ENCODE measurements at regions not wholly inside any gene's neighbourhood (a gene's known extent, or its start where the extent isn't known, plus 50 kb on each side); places are given as distances from the start of the nearest gene placed in this dataset.
A peak's percentile ranks its signal among the peaks of the same experiment; 100 is the strongest.

DNA sequence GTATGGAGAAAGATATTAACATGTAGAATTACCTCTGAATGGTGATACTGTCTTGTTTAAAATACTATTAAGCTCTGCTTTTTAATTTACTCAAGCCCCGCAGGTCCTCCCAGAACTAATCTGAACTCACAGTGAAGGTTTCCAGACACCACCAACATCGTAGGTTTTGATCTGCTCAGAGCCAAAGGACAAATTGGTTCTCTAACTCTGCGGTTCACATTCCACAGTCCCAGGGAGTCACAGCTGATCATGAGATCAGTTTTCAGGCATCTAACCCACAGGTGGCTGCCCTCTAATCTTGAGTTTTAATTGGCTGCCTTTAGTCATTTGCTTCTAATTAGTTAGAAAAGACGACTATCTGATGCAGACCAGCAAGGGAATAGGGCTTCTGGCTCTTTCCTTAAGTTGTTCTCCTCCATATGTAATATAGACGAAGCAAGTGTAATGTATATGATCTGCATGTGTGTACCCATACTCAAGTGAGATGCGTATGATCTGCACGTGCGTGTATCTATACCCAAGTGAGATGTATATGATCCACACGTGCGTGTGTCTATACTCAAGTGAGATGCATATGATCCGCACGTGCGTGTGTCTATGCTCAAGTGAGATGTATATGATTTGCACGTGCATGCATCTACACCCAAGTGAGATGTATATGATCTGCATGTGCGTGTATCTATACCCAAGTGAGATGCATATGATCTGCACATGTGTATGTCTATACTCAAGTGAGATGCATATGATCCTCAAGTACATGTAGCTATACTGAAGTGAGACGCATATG, 331.5 kb upstream of the NPVF start:
- Mint-ChIP-seq H3K27ac (no peak overlapping the region), H3K9me3 (peaks cover 0 to 7% (median 2%) of the 10 kb centered on the region in 7 donors), H3K4me1 (peaks cover 0 to 6% (median 0%) of the 10 kb centered on the region in 3 donors), H3K27me3 (peaks cover 7 to 23% (median 21%) of the 10 kb centered on the region in 3 donors), H3K4me3 (no peak overlapping the region), H3K36me3 (no peaks in the 10 kb centered on the region)
- ATAC-seq (ENCODE audit: low read depth in 2 of 2) = no peak
- no peak for DNase-seq

DNA sequence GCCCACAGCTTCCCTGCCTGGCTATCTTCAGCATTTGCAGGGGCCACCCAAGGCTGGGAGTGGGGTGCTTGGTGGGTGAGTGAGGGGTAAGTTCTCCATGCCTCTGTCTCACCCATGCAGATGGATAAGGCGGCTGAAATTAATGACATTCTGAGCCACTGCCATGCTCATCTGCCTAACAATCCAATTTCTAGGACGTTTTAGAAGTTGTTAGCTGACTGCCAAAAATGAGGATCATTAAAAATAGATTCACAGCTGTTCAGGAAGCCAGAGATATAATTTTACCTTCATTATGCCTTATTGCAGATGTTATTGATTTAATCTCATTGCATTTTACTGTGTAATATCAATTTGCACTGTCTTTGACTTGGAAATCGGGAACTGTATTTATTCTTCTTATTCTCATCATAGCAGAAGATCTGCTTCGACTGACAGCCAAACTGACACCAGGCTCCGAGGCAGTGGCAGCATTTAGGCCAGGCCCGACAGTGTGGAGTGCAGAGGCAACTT, 334.4 kb upstream of the NPVF start:
- peaks cover under 1 to 4% (median 3%) of the 10 kb centered on the region in 3 donors for H3K4me1 Mint-ChIP-seq
- peaks cover 7 to 24% (median 15%) of the 10 kb centered on the region in 3 donors for H3K27me3 Mint-ChIP-seq
- no peak for ATAC-seq (ENCODE audit: low read depth in 2 of 2)
- no peak overlapping the region for H3K27ac Mint-ChIP-seq
- H3K9me3 Mint-ChIP-seq = peaks cover 0 to 7% (median 2%) of the 10 kb centered on the region in 7 donors
- no peak for DNase-seq
- no peak overlapping the region for H3K4me3 Mint-ChIP-seq
- no peaks in the 10 kb centered on the region for H3K36me3 Mint-ChIP-seq

DNA sequence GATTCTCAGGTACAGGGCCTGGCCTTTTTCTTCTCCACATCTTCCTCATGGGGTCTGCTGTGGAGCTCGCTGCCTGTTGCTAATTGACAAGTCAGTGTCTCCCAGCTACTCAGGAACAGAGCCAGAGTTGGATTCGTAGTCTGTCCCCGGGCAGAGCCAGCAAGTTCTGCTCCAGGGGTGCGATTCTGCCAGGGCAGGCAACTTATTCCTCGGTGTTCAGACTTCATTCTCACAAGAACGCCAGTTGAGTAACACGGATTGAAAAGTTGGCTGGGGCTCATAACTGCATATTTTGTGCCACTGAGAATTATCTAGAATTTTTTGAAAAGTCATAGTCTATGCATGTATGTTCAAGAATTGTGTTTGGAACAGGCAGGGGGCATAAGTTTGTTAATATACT, 336.7 kb upstream of the NPVF start:
- ATAC-seq (ENCODE audit: low read depth in 2 of 2) (no peak), DNase-seq (no peak)
- Mint-ChIP-seq H3K36me3 (no peaks in the 10 kb centered on the region), H3K27ac (no peak overlapping the region), H3K4me3 (no peak overlapping the region), H3K4me1 (peaks cover 0 to 4% (median 3%) of the 10 kb centered on the region in 3 donors), H3K27me3 (peaks cover 0 to 19% (median 15%) of the 10 kb centered on the region in 3 donors), H3K9me3 (no peaks in the 10 kb centered on the region)

DNA sequence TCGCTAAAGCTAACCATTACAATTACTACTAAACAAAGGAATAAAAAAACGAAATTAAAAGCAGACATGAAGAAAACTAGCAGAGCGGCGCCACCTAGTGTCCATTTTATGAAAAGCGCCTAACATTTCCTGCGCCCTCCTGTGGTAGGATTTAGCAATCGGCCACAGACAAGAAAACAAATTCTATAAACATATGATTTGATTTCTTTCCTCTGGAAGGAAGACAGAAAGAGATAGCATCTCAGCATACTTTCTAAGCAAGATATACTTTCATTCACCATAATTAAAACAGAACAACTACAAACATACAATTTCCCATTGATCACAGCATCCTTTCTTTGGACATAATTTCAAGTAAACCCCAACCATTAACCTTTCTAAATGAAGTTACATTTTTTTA, 337.7 kb upstream of the NPVF start:
- peak; percentile 60 for DNase-seq
- Mint-ChIP-seq H3K4me3 (no peak overlapping the region), H3K4me1 (peaks cover 0 to 4% (median 3%) of the 10 kb centered on the region in 3 donors), H3K27ac (peak overlapping the region in 1 of 6 donors; percentile 76), H3K36me3 (no peaks in the 10 kb centered on the region), H3K27me3 (peaks cover 0 to 19% (median 9%) of the 10 kb centered on the region in 3 donors), H3K9me3 (no peaks in the 10 kb centered on the region)
- no peak for ATAC-seq (ENCODE audit: low read depth in 2 of 2)

DNA sequence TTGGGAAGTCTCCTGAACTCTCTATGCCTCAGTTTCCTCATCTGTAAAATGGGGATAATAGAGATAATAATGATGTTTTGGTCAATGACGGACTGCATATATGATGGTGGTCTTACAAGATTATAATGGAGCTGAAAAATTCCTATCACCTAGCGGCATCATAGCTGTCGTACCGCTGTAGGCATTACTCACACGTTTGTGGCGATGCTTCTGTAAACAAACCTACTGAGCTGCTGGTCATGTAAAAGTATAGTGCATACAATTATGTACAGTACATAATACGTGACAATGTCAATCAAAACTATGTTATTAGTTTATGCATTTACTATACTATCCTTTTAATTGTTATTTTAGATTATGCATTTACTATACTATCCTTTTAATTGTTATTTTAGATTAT, 339.1 kb upstream of the NPVF start:
- Mint-ChIP-seq H3K27ac (no peak overlapping the region), H3K27me3 (peaks cover 3 to 11% (median 6%) of the 10 kb centered on the region in 3 donors), H3K4me1 (peaks cover 0 to 4% (median 3%) of the 10 kb centered on the region in 3 donors), H3K4me3 (no peak overlapping the region), H3K36me3 (no peaks in the 10 kb centered on the region), H3K9me3 (no peaks in the 10 kb centered on the region)
- ATAC-seq (ENCODE audit: low read depth in 2 of 2) (no peak), DNase-seq (no peak)

DNA sequence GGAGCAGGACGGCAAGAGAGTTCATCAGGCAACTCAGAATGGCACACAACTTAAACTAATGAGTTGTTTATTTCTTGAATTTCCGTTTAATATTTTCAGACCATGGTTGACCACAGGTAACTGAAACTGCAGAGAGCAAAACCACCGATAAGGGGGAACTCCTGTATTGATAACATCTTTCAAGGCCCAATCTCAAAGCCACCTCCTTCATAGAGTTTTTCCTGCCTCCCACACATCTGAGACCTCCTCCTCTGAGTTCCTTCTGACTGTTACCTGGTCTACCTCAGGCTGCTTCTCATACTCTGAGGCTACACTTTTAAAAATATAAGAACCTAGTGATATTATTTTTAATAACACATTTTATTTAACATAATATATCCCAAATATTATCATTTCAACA, 341.5 kb upstream of the NPVF start:
- Mint-ChIP-seq H3K27ac (no peak overlapping the region), H3K4me1 (peaks cover 0 to 4% (median 3%) of the 10 kb centered on the region in 3 donors), H3K27me3 (peaks cover 9 to 24% (median 16%) of the 10 kb centered on the region in 3 donors), H3K9me3 (no peaks in the 10 kb centered on the region), H3K4me3 (no peak overlapping the region), H3K36me3 (no peaks in the 10 kb centered on the region)
- no peak for DNase-seq
- ATAC-seq (ENCODE audit: low read depth in 2 of 2) = no peak

DNA sequence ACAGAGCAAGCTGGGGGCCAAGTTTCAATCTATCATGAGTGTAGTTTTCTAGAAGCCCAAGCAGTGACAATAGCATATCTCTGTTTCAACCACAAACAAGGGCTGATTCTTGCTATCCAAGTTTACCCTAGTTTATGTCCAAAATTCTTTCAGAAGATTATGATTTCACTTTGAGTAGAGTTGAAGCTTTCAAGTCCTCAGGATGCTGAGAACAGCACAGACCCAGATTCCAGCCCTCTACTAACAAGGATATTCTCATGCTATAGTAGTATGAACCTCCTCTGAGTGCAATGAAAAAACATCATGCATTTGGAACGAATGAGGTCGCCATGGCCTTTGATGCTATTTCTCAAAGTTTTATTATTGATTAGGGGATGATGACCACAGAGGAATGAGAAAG, 344.1 kb upstream of the NPVF start:
- H3K4me1 Mint-ChIP-seq = no peaks in the 10 kb centered on the region
- no peaks in the 10 kb centered on the region for H3K36me3 Mint-ChIP-seq
- H3K9me3 Mint-ChIP-seq = no peaks in the 10 kb centered on the region
- no peak for DNase-seq
- no peak for ATAC-seq (ENCODE audit: low read depth in 2 of 2)
- peaks cover 9 to 24% (median 17%) of the 10 kb centered on the region in 3 donors for H3K27me3 Mint-ChIP-seq
- H3K4me3 Mint-ChIP-seq = no peak overlapping the region
- no peak overlapping the region for H3K27ac Mint-ChIP-seq

DNA sequence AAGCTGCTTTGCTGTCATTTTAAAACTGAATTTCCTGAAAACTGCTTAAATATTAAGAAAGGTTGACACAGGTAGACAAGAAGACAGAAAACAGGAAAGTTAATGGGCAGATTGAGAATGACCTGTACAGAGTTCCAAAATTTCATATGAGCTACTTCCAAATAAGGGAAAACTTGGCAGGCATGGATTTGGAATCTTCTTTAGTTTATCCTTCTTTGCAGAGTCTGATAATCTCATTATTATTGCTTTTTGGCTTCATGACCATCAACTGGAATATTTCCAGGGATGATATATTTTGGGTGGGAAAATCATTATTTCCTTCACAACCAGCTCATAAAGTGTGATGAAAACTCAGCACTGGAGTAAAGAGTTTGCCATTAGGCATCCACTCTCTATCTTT, 346.5 kb upstream of the NPVF start:
- ATAC-seq (ENCODE audit: low read depth in 2 of 2) (no peak), DNase-seq (no peak)
- Mint-ChIP-seq H3K27me3 (peaks cover 9 to 24% (median 18%) of the 10 kb centered on the region in 3 donors), H3K9me3 (peaks cover 0 to 2% (median 0%) of the 10 kb centered on the region in 7 donors), H3K4me3 (no peak overlapping the region), H3K27ac (no peak overlapping the region), H3K4me1 (no peaks in the 10 kb centered on the region), H3K36me3 (no peaks in the 10 kb centered on the region)

DNA sequence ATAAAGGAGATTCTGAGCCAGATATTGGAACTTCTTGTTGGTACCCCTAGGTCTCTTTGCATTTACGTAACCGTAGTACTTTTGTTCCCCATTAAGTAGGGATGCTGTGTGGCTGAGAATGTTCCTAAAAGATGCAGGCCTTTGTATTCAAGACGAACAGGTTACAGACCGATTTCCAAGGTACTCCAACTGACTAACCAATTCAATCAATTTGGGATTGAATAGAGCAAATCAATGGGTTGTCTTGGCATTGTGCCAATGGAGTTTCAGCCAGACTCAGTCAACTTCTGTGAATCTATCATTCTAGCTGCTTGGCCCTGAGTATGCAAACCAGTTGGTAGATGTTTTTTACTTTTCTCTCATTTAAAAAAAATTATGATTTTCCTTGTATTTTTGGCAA, 347.3 kb upstream of the NPVF start:
- Mint-ChIP-seq H3K4me1 (no peaks in the 10 kb centered on the region), H3K27me3 (peaks cover 16 to 24% (median 23%) of the 10 kb centered on the region in 3 donors), H3K9me3 (peaks cover 0 to 2% (median 0%) of the 10 kb centered on the region in 7 donors), H3K4me3 (no peak overlapping the region), H3K27ac (peak overlapping the region in 1 of 6 donors; percentile 18), H3K36me3 (no peaks in the 10 kb centered on the region)
- no peak for DNase-seq
- ATAC-seq (ENCODE audit: low read depth in 2 of 2) = no peak

DNA sequence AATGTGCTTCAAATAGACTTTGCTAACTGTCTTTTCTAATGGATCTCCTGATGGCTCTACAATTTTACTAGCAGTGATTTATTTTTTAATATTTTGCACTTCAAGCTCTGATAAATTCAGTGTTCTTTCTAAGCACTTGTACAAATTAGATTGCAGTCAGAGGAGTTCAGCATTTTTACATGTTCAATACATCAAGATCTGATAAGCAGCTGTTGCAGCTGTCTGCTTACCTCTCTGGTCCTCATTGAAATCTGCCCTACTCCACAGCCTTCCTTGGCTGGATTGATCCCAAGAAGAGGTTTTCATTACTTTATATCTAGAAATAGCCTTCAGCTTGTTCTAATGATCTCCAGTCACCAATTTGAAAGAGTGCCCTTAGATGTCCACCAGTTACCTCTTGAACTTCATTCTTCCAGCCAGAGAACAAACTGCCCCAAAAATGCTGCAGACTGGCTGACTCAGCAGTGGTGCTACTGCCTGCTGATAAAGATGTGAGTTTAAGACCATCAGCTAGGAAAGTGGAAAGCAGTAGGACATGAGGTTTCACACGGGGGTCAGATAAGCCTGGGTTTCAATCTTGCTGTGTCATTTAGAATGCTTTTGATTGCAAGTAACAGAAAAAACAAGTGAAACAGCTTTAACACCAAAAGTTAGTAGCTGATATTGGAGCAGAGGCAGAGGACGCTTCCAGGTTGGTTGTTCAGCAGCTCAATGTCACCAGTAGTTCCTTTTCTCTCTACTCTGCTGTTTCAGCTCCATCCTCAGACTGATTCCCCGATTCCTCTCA, 350.9 kb upstream of the NPVF start:
- H3K27me3 Mint-ChIP-seq = peaks cover 11 to 16% (median 14%) of the 10 kb centered on the region in 3 donors
- H3K4me3 Mint-ChIP-seq = no peak overlapping the region
- no peaks in the 10 kb centered on the region for H3K4me1 Mint-ChIP-seq

DNA sequence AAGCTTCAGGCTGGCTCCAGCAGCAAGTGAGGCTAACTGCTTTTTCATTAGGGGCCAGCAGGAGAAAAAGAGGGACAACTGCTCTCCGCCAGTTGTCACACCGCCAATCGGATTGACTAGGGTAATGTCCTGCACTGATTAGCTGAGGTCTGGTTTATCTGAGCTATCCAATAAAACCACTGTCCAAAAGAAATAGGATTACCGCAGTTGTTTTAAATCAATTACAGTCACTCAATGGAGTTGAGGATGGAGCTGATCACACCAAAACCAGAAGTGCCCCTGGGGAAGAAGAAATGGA, 351.4 kb upstream of the NPVF start:
- no peaks in the 10 kb centered on the region for H3K36me3 Mint-ChIP-seq
- no peak overlapping the region for H3K4me3 Mint-ChIP-seq
- H3K27ac Mint-ChIP-seq = no peak overlapping the region
- ATAC-seq (ENCODE audit: low read depth in 2 of 2) = no peak
- H3K9me3 Mint-ChIP-seq = peaks cover 0 to 2% (median 0%) of the 10 kb centered on the region in 7 donors
- H3K27me3 Mint-ChIP-seq = peaks cover 11 to 18% (median 16%) of the 10 kb centered on the region in 3 donors
- DNase-seq = no peak
- H3K4me1 Mint-ChIP-seq = no peaks in the 10 kb centered on the region

More for the DNA sequence above, 350.9 kb upstream of the NPVF start:
- DNase-seq (no peak), ATAC-seq (ENCODE audit: low read depth in 2 of 2) (no peak)
- no peak overlapping the region for H3K27ac Mint-ChIP-seq
- no peaks in the 10 kb centered on the region for H3K36me3 Mint-ChIP-seq
- peaks cover 0 to 2% (median 0%) of the 10 kb centered on the region in 7 donors for H3K9me3 Mint-ChIP-seq

DNA sequence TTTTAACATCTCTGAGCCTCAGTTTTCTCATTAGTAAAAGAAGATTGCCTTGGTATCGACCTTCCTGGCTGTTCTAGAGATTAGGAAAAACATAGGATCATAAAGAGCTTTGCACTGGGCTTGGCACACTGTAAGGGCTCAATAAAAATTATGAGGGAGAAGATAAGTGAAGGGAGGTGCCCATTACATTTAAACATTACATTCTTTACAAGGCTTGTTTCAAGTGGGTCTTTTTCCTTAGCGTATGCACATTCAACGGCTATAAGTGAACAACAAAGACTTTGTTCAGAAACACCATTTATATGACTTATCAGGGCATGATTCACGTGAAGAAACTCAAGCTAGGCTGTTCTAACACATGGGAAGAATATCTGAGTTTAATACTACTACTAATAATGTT, 351.9 kb upstream of the NPVF start:
- ATAC-seq (ENCODE audit: low read depth in 2 of 2) (no peak), DNase-seq (no peak)
- H3K36me3 Mint-ChIP-seq = no peaks in the 10 kb centered on the region
- H3K27me3 Mint-ChIP-seq = peaks cover 11 to 18% (median 18%) of the 10 kb centered on the region in 3 donors
- H3K4me3 Mint-ChIP-seq = no peak overlapping the region
- H3K9me3 Mint-ChIP-seq = peaks cover 0 to 2% (median 0%) of the 10 kb centered on the region in 7 donors
- H3K27ac Mint-ChIP-seq = no peak overlapping the region
- no peaks in the 10 kb centered on the region for H3K4me1 Mint-ChIP-seq

DNA sequence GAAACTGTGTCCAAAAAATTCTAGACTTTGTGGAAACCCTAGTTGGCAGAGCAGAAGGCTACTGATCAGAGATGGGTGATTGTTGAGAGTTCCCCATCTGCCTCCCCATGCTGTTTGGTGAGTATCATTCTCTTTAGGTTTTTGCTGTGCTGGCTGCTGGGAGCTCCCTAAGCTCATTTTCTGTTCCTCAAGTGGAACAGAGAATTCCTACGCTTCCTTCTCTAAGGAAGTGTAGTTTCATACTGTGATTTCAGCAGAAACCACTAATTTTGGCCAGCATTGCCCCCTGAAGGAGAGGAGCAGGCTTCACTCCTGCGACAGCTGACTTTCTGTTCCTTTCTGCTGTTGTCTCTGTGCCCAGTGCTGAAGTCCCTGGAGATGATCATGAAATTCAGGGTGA, 355.3 kb upstream of the NPVF start:
- no peak overlapping the region for H3K27ac Mint-ChIP-seq
- peaks cover 10 to 11% (median 10%) of the 10 kb centered on the region in 3 donors for H3K4me1 Mint-ChIP-seq
- DNase-seq (no peak), ATAC-seq (ENCODE audit: low read depth in 2 of 2) (no peak)
- no peak overlapping the region for H3K4me3 Mint-ChIP-seq
- no peaks in the 10 kb centered on the region for H3K9me3 Mint-ChIP-seq
- H3K36me3 Mint-ChIP-seq = no peaks in the 10 kb centered on the region
- peaks cover 11 to 18% (median 13%) of the 10 kb centered on the region in 3 donors for H3K27me3 Mint-ChIP-seq

Measured in naive B cell (primary cell).